ENCODE measurements at regions not wholly inside any gene's neighbourhood (a gene's known extent, or its start where the extent isn't known, plus 50 kb on each side); places are given as distances from the start of the nearest gene placed in this dataset.

DNA sequence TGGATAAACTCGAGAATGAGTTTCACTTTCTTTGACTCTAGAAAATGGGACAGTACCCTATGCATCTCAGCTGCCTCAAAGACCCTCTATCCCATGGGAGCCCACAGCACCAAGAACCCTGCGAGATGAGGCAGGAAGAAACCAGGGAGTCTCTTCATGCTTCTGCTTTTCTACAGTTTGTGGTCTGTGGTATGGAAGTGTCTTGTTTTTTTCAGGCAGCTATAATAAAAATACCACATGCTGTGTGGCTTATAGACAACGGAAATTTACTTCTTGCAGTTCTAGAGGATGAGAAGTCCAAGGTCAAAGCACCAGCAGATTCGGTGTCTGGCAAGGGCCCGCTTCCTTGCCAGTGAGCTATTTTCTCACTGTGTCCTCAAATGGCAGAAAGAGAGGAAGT, 257.9 kb downstream of the SUCLG1 start:
- no peak for DNase-seq (ENCODE audit: low read depth, low spot score)
- no peak for FAIRE-seq

DNA sequence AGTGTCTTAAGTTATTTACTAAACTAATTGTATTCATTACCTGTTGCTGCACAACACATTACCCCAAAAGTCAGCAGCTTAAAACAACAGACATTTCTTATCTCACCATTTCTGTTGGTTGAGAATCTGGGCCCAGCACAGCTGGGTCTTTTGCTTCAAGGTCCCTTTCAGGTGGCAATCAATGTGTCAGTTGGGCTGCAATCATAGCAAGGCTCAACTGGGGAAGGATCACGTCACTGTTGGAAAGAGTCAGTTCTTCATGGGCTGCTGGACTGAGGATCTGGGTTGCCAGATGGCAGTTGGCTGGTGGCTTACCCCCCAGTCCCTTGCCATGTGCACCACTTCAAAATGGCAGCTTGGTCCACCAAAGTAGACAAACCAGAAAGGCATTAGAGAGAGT, 261.2 kb downstream of the SUCLG1 start:
- no peaks in the 10 kb centered on the region for H4K20me1 ChIP-seq (ENCODE audit: control insufficient read depth, extremely low read depth, insufficient read depth, low read length)
- no peak overlapping the region for H3K27ac ChIP-seq (ENCODE audit: control insufficient read depth, insufficient read depth, low read length)
- H3K4me3 ChIP-seq (ENCODE audit: control insufficient read depth in 2 of 3, extremely low read depth in 1 of 3, insufficient read depth in 2 of 3, low read depth in 1 of 3, low read length in 3 of 3) = no peak overlapping the region
- no peak overlapping the region for H3K9ac ChIP-seq (ENCODE audit: control insufficient read depth, extremely low read depth, insufficient read depth, low read length)
- no peaks in the 10 kb centered on the region for H3K9me3 ChIP-seq (ENCODE audit: control insufficient read depth, low read depth, low read length)
- DNase-seq (ENCODE audit: low read depth, low spot score) (no peak), FAIRE-seq (no peak)
- peaks cover 8% of the 10 kb centered on the region for H3K27me3 ChIP-seq (ENCODE audit: control insufficient read depth, extremely low read depth, insufficient read depth, low read length)
- TF ChIP-seq, protein P1, sequence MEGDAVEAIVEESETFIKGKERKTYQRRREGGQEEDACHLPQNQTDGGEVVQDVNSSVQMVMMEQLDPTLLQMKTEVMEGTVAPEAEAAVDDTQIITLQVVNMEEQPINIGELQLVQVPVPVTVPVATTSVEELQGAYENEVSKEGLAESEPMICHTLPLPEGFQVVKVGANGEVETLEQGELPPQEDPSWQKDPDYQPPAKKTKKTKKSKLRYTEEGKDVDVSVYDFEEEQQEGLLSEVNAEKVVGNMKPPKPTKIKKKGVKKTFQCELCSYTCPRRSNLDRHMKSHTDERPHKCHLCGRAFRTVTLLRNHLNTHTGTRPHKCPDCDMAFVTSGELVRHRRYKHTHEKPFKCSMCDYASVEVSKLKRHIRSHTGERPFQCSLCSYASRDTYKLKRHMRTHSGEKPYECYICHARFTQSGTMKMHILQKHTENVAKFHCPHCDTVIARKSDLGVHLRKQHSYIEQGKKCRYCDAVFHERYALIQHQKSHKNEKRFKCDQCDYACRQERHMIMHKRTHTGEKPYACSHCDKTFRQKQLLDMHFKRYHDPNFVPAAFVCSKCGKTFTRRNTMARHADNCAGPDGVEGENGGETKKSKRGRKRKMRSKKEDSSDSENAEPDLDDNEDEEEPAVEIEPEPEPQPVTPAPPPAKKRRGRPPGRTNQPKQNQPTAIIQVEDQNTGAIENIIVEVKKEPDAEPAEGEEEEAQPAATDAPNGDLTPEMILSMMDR (optimal IDR thresholded peaks at IDR 0.05 in 1 of 3, IDR thresholded peaks at IDR 0.05 in 1 of 3, conservative IDR thresholded peaks at IDR 0.05 in 1 of 3; ENCODE audit: extremely low read depth in 1 of 3, insufficient read depth in 2 of 3, low read length in 3 of 3) = no peak
- no peak overlapping the region for H2AFZ ChIP-seq (ENCODE audit: control insufficient read depth, low read length)
- no peak overlapping the region for H3K4me2 ChIP-seq (ENCODE audit: control insufficient read depth, extremely low read depth, insufficient read depth, low read depth, low read length)
- H3K79me2 ChIP-seq (ENCODE audit: control insufficient read depth, insufficient read depth, low read length) = no peaks in the 10 kb centered on the region
- H3K9me1 ChIP-seq (ENCODE audit: control insufficient read depth, extremely low read depth, insufficient read depth, low read length) = no peaks in the 10 kb centered on the region
- dilution Hi-C loops (cut with MboI; ENCODE audit: extremely low pct_ligation_motif_present, low sequenced_read_pairs) = no loop called here
- no peaks in the 10 kb centered on the region for H3K4me1 ChIP-seq (ENCODE audit: control insufficient read depth, extremely low read depth, insufficient read depth, low read length)
- H3K36me3 ChIP-seq (ENCODE audit: control insufficient read depth in 2 of 2, extremely low read depth in 1 of 2, insufficient read depth in 2 of 2, low read length in 2 of 2) = no peaks in the 10 kb centered on the region

More for the DNA sequence above, 257.9 kb downstream of the SUCLG1 start:
- Histone ChIP-seq H3K9me1 (ENCODE audit: control insufficient read depth, extremely low read depth, insufficient read depth, low read length) (no peaks in the 10 kb centered on the region), H3K9ac (ENCODE audit: control insufficient read depth, extremely low read depth, insufficient read depth, low read length) (no peak overlapping the region), H3K79me2 (ENCODE audit: control insufficient read depth, insufficient read depth, low read length) (no peaks in the 10 kb centered on the region), H3K27me3 (ENCODE audit: control insufficient read depth, extremely low read depth, insufficient read depth, low read length) (peaks cover 13% of the 10 kb centered on the region), H2AFZ (ENCODE audit: control insufficient read depth, low read length) (no peak overlapping the region), H3K27ac (ENCODE audit: control insufficient read depth, insufficient read depth, low read length) (no peak overlapping the region), H3K4me3 (ENCODE audit: control insufficient read depth in 2 of 3, extremely low read depth in 1 of 3, insufficient read depth in 2 of 3, low read depth in 1 of 3, low read length in 3 of 3) (no peak overlapping the region), H3K4me2 (ENCODE audit: control insufficient read depth, extremely low read depth, insufficient read depth, low read depth, low read length) (no peak overlapping the region), H4K20me1 (ENCODE audit: control insufficient read depth, extremely low read depth, insufficient read depth, low read length) (no peaks in the 10 kb centered on the region), H3K9me3 (ENCODE audit: control insufficient read depth, low read depth, low read length) (no peaks in the 10 kb centered on the region), H3K36me3 (ENCODE audit: control insufficient read depth in 2 of 2, extremely low read depth in 1 of 2, insufficient read depth in 2 of 2, low read length in 2 of 2) (no peaks in the 10 kb centered on the region), H3K4me1 (ENCODE audit: control insufficient read depth, extremely low read depth, insufficient read depth, low read length) (no peaks in the 10 kb centered on the region)
- dilution Hi-C loops (cut with MboI; ENCODE audit: extremely low pct_ligation_motif_present, low sequenced_read_pairs) = no loop called here
- no peak for TF ChIP-seq EZH2 (IDR thresholded peaks at IDR 0.05; ENCODE audit: low read length)
- TF ChIP-seq, protein P1 (optimal IDR thresholded peaks at IDR 0.05 in 1 of 3, IDR thresholded peaks at IDR 0.05 in 1 of 3, conservative IDR thresholded peaks at IDR 0.05 in 1 of 3; ENCODE audit: extremely low read depth in 1 of 3, insufficient read depth in 2 of 3, low read length in 3 of 3) = no peak
